GM18519 (cell line): ENCODE measurements at regions not wholly inside any gene's neighbourhood (a gene's known extent, or its start where the extent isn't known, plus 50 kb on each side); places are given as distances from the start of the nearest gene placed in this dataset.
"Not testable (repeated sequence)": the region's sequence is repeated elsewhere in the genome, so short reads cannot be mapped to it uniquely, and the experiment has no call there.

Experiments
- ATAC-seq: cut with Tn5 transposase; IDR thresholded peaks from one replicate; pipeline ENCODE4 v1.9.1; 2021; ENCODE audit warnings: mild to moderate bottlenecking, moderate library complexity; ENCODE audit not compliant: unreplicated experiment, low FRiP score

- ATAC-seq, result no peak
Measured at GRCh38 chr2:19207452-19207851, 151.0 kb downstream of the OSR1 start.

GRCh38 chr2:19205983-19206533 lies 152.4 kb downstream of the OSR1 start:
- ATAC-seq, result no peak

- no peak for ATAC-seq
Measured at GRCh38 chr2:19203866-19204265, 154.6 kb downstream of the OSR1 start.

- ATAC-seq, result no peak
Measured at GRCh38 chr2:19201911-19202462, 156.4 kb downstream of the OSR1 start.

- ATAC-seq, result no peak
Measured at GRCh38 chr2:19198381-19198780, 160.0 kb downstream of the OSR1 start.

- no peak for ATAC-seq
Measured at GRCh38 chr2:19195661-19196060, 162.8 kb downstream of the OSR1 start.

GRCh38 chr2:19189391-19189790 lies 169.0 kb downstream of the OSR1 start:
- ATAC-seq, result no peak

- no peak for ATAC-seq
Measured at GRCh38 chr2:19187323-19188020, 171.0 kb downstream of the OSR1 start.

GRCh38 chr2:19185086-19185485 lies 173.3 kb downstream of the OSR1 start:
- no peak for ATAC-seq

- no peak for ATAC-seq
Measured at GRCh38 chr2:19178175-19178574, 180.2 kb downstream of the OSR1 start.

- no peak for ATAC-seq
Measured at GRCh38 chr2:19176977-19177376, 181.4 kb downstream of the OSR1 start.

- no peak for ATAC-seq
Measured at GRCh38 chr2:19176172-19176852, 182.1 kb downstream of the OSR1 start.

- no peak for ATAC-seq
Measured at GRCh38 chr2:19174176-19174575, 184.2 kb downstream of the OSR1 start.

GRCh38 chr2:19171409-19171808 lies 187.0 kb downstream of the OSR1 start:
- no peak for ATAC-seq

GRCh38 chr2:19169134-19169768 lies 189.2 kb downstream of the OSR1 start:
- no peak for ATAC-seq

GRCh38 chr2:19164099-19164498 lies 194.3 kb downstream of the OSR1 start:
- not testable (repeated sequence) for ATAC-seq

- no peak for ATAC-seq
Measured at GRCh38 chr2:19158896-19159295, 199.5 kb downstream of the OSR1 start.

- no peak for ATAC-seq
Measured at GRCh38 chr2:19158211-19158610, 200.2 kb downstream of the OSR1 start.

GRCh38 chr2:19156646-19157045 lies 201.8 kb downstream of the OSR1 start:
- ATAC-seq, result no peak

GRCh38 chr2:19150726-19151125 lies 207.7 kb downstream of the OSR1 start:
- ATAC-seq, result no peak

GRCh38 chr2:19146867-19147266 lies 211.6 kb downstream of the OSR1 start:
- no peak for ATAC-seq
